ENCODE measurements at regions not wholly inside any gene's neighbourhood (a gene's known extent, or its start where the extent isn't known, plus 50 kb on each side); places are given as distances from the start of the nearest gene placed in this dataset.
"Not testable (repeated sequence)": the region's sequence is repeated elsewhere in the genome, so short reads cannot be mapped to it uniquely, and the experiment has no call there.

- no peak for FAIRE-seq
Measured at GRCh38 chr13:80740071-80740470, 399.1 kb upstream of the SPRY2 start.

GRCh38 chr13:80737513-80737912 lies 396.6 kb upstream of the SPRY2 start:
- FAIRE-seq: no peak

DNA sequence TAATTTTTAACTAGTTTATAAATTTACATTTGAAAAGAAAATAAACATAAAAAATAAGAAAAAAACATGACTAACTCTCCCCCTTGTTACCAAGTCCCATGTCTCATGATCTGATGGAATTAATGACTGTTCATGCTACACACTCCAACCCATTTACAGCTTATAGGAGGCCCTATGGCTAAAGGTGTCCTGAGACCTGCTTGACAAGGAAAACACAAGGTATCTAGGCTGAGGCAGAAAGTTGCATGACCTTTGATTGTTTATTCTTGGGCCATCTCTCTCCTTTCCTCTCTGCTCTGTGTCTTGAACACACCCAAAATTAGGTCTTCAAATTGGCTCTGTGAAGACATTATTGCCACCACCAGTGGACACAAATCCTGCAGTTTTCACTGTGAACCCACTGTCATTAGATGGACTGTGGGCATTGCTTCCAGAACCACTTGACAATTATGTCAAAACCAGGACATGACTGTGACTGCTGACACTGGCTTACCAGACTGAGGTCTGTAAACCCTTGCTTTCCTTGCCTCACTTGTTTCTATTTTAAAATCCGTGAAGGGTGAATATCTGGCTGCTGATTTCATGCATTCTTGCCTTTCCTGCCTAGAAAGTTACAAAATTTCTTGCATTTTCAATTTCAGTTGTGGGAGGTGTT lies 386.5 kb upstream of the SPRY2 start:
- FAIRE-seq: no peak

GRCh38 chr13:80726868-80727267 lies 385.9 kb upstream of the SPRY2 start:
- FAIRE-seq: no peak

DNA sequence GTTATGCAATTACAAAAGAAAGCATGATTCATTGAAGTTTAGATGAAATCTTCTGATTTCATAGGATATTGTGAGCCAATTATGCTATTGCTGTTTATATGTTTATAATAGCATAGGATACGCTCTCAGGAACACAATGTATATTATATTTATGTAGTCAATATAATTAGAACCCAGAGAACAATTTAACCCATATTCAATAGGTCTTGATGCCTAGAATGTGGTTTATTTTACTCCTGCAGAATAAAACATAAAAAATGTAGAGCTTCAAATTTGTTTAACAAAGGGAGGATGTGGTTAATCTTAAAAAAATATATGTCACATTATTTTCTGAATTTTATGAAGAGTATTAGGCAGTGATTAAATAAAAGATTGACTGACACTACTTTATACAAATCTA lies 380.8 kb upstream of the SPRY2 start:
- no peak for FAIRE-seq

DNA sequence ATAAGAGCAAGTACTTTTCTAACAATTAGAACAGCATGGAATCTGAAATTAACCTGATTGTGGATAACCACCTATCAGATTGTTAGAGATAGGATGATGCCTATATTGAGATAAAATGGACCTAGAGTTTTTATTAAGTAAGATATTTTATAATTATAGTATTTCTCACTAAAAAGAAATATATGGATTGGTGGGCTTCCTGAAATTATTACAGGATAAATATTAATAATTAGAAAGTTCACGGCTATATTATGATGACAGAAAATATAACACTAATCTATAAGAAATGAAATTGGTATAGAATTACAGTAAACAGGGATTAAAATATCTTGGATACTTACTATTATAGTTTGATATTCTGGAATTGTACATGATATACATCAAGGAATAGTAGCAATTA lies 378.0 kb upstream of the SPRY2 start:
- no peak for FAIRE-seq

GRCh38 chr13:80717776-80718175 lies 376.9 kb upstream of the SPRY2 start:
- FAIRE-seq: no peak

DNA sequence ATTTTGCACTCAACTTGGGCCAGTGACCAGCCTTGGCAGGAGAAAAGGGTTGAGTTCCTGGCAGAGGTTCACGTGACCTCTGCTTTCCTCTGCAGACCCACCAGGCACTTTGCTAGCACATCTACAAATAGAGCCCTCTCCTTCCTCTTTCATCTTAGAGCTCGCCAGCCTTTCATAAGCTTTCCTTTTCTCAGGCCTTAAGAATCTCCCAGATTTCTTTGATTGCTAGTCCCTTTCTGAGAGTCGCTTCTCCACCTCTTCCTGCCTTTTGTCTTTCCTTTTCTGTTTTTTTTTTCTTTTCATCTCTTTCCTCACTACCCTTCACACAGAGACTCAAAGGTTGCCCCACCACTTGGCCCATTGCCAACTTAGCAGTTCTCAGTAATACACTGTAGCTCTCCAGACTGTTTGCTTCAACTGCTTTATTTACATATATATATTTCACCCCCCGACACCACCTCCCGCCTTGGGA lies 375.7 kb upstream of the SPRY2 start:
- no peak for FAIRE-seq

DNA sequence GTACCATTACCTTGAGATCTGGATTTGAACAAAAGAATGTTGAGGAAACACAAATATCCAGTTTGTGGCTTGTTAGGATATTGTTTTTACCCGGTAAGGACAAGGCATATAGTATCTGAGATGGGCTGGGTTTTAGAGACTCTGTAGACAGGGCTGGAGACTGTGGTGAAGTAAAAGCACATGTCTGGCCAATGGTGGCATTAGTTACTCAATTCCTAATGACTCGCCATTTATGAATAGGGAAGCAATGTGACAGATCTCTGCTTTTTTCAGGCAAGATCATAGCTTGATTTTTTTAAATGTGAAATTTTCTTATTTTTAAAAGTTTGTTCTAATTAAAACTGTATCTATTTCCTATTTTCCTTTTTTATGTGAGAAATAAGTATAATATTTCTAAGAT lies 371.1 kb upstream of the SPRY2 start:
- FAIRE-seq: no peak

- no peak for FAIRE-seq
Measured at GRCh38 chr13:80708791-80709190, 367.9 kb upstream of the SPRY2 start.

DNA sequence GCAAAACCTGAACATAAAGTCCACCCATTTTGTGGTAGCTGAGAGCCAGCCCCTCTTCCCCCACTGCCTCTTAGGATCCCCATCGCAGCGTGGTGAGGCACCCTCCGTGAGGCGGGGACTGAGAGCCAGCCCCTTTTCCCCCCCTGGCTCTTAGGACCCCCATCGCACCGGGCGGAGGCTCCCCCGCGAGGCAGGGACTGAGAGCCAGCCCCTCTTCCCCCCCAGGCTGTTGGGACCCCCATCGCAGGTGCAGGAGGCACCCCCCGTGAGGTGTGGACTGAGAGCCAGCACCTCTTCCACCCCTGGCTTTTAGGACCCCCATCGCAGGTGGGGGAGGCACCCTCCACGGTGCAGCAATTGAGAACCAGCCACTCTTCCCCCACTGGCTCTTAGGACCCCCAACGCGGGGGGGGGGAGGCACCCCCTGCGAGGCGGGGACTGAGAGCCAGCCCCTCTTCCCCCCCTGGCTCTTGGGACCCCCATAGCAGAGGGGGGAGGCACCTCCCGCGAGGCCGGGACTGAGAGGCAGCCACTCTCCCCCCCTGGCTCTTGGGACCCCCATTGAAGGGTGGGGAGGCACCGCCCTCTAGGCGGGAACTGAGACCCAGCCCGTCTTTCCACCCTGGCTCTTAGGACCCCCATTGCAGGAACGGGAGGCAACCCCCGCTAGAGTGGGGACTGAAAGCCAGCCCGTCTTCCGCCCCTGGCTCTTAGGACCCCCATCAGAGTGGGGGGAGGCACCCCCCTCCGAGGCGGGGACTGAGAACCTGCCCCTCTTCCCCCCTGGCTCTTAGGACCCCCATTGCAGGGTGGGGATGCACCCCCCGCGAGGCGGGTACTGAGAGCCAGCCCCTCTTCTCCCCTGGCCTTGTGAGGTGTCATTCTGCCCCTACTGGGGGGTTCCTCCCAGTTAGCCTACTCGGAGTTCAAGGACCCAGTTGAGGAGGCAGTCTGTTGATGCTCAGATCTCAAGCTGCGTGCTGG lies 366.4 kb upstream of the SPRY2 start:
- no peak for FAIRE-seq

DNA sequence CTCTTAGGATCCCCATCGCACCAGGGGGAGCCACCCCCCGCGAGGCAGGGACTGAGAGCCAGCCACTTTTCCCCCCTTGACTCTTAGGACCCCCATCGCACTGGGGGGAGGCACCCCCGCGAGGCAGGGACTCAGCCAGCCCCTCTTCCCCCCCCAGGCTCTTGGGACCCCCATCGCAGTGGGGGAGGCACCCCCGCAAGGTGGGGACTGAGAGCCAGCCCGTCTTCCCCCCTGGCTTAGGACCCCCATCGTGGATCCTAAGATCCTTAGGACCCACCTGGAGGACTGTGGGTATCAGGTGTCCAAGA lies 365.2 kb upstream of the SPRY2 start:
- FAIRE-seq: no peak

GRCh38 chr13:80705371-80706163 lies 364.6 kb upstream of the SPRY2 start:
- no peak for FAIRE-seq

DNA sequence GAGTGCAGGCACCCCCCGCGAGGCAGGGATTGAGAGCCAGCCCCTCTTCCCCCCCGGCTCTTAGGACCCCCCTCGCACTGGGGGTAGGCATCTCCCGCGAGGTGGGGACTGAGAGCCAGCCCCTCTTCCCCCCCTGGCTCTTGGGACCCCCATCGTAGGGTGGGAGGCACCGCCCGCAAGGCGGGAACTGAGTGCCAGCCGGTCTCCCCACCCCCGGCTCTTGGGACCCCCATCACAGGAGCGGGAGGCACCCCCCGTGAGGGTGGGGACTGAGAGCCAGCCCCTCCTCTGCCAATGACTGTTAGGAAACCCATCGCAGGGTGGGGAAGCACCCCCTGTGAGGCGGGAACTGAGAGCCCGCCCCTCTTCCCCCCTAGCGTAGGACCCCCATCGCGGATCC lies 363.4 kb upstream of the SPRY2 start:
- no peak for FAIRE-seq

- no peak for FAIRE-seq
Measured at GRCh38 chr13:80695841-80696240, 354.9 kb upstream of the SPRY2 start.

GRCh38 chr13:80691814-80692213 lies 350.9 kb upstream of the SPRY2 start:
- not testable (repeated sequence) for FAIRE-seq

DNA sequence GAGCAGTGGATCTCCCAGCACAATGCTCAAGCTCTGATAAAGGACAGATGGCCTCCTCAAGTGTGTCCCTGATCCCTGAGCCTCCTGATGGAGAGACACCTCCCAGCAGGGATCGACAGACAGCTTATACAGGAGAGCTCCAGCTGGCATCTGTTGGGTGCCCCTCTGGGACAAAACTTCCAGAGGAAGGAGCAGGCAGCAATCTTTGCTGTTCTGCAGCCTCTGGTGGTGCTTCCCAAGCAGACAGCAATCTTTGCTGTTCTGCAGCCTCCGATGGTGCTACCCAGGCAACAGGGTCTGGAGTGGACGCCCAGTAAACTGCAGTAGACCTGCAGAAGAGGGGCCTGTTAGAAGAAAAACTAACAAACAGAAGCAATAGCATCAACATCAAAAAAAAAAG lies 349.3 kb upstream of the SPRY2 start:
- FAIRE-seq: no peak

GRCh38 chr13:80688593-80688992 lies 347.7 kb upstream of the SPRY2 start:
- no peak for FAIRE-seq

- no peak for FAIRE-seq
Measured at GRCh38 chr13:80685942-80686341, 345.0 kb upstream of the SPRY2 start.

DNA sequence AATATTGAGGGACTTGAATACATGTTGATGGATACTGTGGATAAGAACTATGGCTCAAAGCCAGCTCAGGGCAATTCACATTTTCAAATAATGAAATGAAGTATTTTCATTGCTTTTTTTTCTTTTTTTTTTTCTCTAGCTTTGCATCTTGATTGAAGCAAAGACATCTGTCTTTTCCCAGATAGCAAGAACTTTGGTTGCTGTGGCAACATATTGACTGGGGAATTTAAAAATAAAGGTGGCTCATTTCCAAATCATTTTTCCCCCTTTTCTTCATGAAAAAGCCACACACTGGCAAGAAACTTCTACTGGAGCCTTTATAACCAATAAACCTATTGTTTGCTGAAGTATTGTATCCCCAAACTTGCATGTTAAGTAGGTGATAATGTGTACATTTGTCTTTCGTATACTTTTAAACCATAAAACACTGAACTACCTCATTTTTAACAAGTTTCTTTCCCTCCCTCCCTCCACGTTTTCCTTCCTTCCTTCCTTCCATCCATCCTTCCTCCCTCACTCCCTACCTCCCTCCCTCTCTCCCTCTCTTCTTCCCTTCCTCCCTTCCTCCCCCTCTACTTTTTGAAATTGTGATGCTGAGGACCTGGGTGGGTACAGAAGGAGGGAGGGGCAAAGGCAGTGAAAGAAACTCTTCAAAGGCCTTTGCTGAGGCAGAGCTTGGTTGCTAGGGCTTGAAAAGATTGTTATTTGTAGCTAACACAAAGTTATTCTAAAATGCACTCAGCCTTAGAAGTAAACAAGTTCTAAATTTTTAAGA lies 343.5 kb upstream of the SPRY2 start:
- no peak for FAIRE-seq

DNA sequence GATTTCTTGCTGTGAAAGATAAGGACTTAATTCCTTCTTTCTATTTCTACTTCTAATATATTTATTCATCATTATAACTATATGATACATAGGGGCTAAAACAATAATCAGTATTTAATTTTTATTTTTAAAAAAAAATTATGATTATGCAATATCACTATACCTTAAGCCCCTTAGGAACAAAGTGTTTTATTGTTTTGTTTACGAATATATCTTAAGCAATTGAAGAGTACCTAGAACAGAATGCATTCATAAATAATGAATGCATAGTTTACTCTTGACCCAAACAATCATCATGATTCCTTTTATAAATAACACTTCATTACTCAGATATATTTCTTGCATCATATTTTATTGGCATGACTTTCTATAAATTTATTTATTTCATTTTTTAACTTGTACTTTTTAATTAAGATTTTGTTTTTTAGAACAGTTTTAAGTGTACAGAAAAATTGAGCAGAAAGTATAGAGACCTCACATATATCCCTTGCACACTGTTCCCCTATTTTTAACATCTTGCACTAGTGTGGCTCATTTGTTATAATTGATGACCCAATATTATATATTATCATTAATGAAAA lies 339.9 kb upstream of the SPRY2 start:
- FAIRE-seq: peak; percentile 21

DNA sequence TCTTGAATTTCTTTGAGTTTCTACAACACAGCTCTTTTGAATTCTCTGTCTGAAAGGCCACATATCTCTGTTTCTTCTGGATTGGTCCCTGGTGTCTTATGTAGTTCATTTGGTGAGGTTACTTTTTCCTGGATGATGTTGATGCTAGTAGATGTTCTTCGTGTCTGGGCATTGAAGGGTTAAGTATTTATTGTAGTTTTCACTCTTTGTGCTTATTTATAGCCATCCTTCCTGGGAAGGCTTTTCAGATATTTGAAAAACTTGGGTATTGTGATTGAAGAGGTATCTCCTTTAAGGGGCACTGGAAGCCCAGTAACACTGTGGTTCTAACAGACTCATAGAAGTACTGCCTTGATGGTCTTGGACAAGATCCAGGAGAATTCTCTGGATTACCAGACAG lies 338.5 kb upstream of the SPRY2 start:
- no peak for FAIRE-seq

All from A204.1 (cell line).